ENCODE measurements at regions not wholly inside any gene's neighbourhood (a gene's known extent, or its start where the extent isn't known, plus 50 kb on each side); places are given as distances from the start of the nearest gene placed in this dataset.

GRCh38 chr5:77569409-77569808 lies 69.1 kb downstream of the OTP start:
- DNase-seq: no peak

DNA sequence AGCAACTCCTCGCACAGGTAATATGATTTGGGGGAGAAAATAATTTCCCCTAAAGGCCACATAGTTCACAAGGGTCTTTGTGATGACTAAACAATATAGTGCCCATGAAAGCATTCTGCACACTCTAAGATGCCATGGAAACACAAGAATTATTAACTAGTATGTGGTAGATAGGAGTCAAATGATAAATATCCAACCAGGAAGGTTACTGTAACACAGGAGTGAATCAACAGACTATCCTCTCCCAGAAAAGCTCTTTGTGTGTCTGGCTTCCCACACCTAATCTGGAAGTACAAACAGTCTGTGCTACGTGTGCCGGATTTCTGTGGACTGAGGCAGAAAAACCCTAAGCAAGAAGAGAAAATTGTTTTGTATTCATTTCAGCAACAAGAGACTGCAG lies 70.0 kb downstream of the OTP start:
- no peak for DNase-seq

DNA sequence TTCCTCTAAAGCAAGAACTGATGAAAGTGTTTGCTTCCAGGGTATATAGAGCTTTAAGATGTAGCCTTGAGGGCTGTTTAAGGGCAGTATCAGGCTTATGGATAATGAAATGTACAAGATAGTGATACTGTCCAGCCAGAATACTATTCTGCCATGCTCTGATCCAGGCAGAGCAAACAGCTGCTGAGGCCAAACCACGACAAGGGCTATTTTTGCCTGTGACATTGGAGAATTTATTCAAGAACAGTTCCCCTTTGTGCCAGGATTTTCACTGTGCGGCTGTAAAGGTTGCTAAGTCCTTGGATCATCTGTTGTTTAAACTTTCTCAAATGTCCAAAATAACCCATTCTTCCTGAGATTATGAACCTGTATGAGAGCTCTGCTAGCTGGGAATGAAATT lies 70.4 kb downstream of the OTP start:
- no peak for DNase-seq

DNA sequence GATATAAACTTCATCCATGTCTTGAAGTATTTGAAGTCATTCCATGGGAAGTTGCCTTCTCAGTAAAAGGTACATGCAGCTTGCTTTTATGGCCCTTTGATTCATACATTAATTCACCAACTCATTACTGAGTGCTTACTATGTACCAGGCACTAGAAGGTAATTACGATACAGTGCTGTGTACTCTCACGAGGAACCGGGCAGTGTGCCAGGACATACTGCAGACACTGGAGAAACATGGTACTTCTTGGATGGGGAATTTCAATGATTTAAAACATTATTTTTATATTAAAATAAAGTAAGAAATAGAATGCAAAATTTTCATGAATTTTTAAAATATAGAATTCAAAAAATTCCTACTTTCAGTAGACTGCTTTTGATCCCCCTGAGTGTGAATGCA lies 71.4 kb upstream of the WDR41 start:
- DNase-seq: no peak

DNA sequence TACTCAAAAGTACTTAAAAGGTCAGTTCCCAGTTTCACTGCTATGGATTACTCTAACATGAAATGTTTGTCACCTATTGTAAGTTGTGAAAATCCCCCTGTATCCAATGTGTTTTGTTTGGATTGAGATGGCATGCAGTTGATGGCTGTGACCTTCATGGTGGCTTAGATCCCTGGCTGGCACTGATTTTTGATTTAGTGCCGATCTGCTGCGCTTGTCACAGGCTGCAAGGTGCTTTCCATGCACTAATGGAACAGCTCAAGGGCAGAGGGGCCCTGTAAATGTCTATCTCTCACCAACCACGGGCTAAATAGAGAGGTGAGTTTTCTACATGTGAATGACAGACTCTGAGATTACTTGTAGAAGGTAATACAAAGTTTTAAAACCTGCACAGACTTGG lies 69.8 kb upstream of the WDR41 start:
- DNase-seq: no peak

DNA sequence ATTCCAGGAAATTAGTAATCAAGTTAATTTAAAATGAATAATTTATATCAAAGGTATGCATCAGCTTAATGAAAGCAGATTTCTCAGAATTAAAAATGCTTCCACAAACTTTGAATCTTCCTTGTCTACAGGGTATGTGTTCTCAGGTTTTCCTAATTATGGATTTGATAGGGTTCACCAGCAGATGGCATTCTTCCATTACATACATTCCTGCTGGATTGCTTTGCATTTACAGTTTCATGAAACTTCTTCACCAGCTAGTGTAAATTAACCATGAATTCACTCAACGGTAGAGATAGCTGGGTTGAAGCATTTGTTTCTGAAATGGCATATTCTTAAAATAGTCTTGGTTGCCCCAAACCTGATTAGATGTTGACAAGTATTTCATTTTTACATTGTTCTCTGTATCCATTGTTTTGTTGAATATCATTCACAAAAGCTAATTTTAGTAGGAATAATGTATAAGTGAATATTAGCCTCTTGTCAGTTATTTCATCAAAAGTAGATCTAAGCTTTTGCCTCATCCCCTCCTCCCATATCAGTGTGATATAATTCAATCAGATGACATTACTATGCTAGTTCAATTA lies 68.7 kb upstream of the WDR41 start:
- DNase-seq: peak; percentile 10

- DNase-seq: no peak
Observed at GRCh38 chr5:77558266-77558665, 66.2 kb upstream of the WDR41 start.

- no peak for DNase-seq
Observed at GRCh38 chr5:77550406-77550805, 58.3 kb upstream of the WDR41 start.

- no peak for DNase-seq
Observed at GRCh38 chr5:77545285-77545684, 53.2 kb upstream of the WDR41 start.
